ENCODE measurements at regions not wholly inside any gene's neighbourhood (a gene's known extent, or its start where the extent isn't known, plus 50 kb on each side); places are given as distances from the start of the nearest gene placed in this dataset.

- TF ChIP-seq FOXM1 (IDR thresholded peaks at IDR 0.05; ENCODE audit: borderline replicate concordance, low read depth) (no peak), YY1 (IDR thresholded peaks at IDR 0.05; ENCODE audit: low read depth) (no peak), USF1 (IDR thresholded peaks at IDR 0.05) (no peak), CREB1 (IDR thresholded peaks at IDR 0.05; ENCODE audit: low read depth) (no peak), TAF1 (IDR thresholded peaks at IDR 0.05; ENCODE audit: low read depth) (no peak), RAD21 (IDR thresholded peaks at IDR 0.05; ENCODE audit: low read depth) (no peak), ZBTB7A (IDR thresholded peaks at IDR 0.05; ENCODE audit: low read depth) (no peak), NFIC (IDR thresholded peaks at IDR 0.05) (no peak), MAX (IDR thresholded peaks at IDR 0.05) (no peak), CEBPB (IDR thresholded peaks at IDR 0.05) (no peak)
These were observed 738.6 kb downstream of the PCDH7 start for GRCh38 chr4:31458813-31459212.

GRCh38 chr4:31461421-31461820 lies 741.3 kb downstream of the PCDH7 start:
- no peak for TF ChIP-seq YY1 (IDR thresholded peaks at IDR 0.05; ENCODE audit: low read depth)
- TF ChIP-seq TEAD4 (IDR thresholded peaks at IDR 0.05), result no peak
- TF ChIP-seq RAD21 (IDR thresholded peaks at IDR 0.05; ENCODE audit: low read depth), result no peak
- no peak for TF ChIP-seq FOXM1 (IDR thresholded peaks at IDR 0.05; ENCODE audit: borderline replicate concordance, low read depth)
- no peak for TF ChIP-seq REST (IDR thresholded peaks at IDR 0.05; ENCODE audit: low read depth)
- no peak for TF ChIP-seq MAX (IDR thresholded peaks at IDR 0.05)
- no peak for TF ChIP-seq NFIC (IDR thresholded peaks at IDR 0.05)
- TF ChIP-seq TCF12 (IDR thresholded peaks at IDR 0.05; ENCODE audit: low read depth), result no peak
- no peak for TF ChIP-seq USF1 (IDR thresholded peaks at IDR 0.05)
- no peak for TF ChIP-seq CREB1 (IDR thresholded peaks at IDR 0.05; ENCODE audit: low read depth)
- no peak for TF ChIP-seq EP300 (IDR thresholded peaks at IDR 0.05; ENCODE audit: borderline replicate concordance)
- no peak for TF ChIP-seq TAF1 (IDR thresholded peaks at IDR 0.05; ENCODE audit: low read depth)
- TF ChIP-seq ZBTB7A (IDR thresholded peaks at IDR 0.05; ENCODE audit: low read depth), result no peak
- TF ChIP-seq EGR1 (IDR thresholded peaks at IDR 0.05), result no peak
- TF ChIP-seq CEBPB (IDR thresholded peaks at IDR 0.05), result no peak

- TF ChIP-seq NFIC (IDR thresholded peaks at IDR 0.05) (no peak), FOXM1 (IDR thresholded peaks at IDR 0.05; ENCODE audit: borderline replicate concordance, low read depth) (no peak), RAD21 (IDR thresholded peaks at IDR 0.05; ENCODE audit: low read depth) (no peak), CEBPB (IDR thresholded peaks at IDR 0.05) (no peak), USF1 (IDR thresholded peaks at IDR 0.05) (no peak), MAX (IDR thresholded peaks at IDR 0.05) (no peak), REST (IDR thresholded peaks at IDR 0.05; ENCODE audit: low read depth) (no peak), YY1 (IDR thresholded peaks at IDR 0.05; ENCODE audit: low read depth) (no peak), CREB1 (IDR thresholded peaks at IDR 0.05; ENCODE audit: low read depth) (no peak), TEAD4 (IDR thresholded peaks at IDR 0.05) (no peak), ZBTB7A (IDR thresholded peaks at IDR 0.05; ENCODE audit: low read depth) (no peak), TAF1 (IDR thresholded peaks at IDR 0.05; ENCODE audit: low read depth) (no peak), EGR1 (IDR thresholded peaks at IDR 0.05) (no peak), TCF12 (IDR thresholded peaks at IDR 0.05; ENCODE audit: low read depth) (no peak)
These were observed 747.6 kb downstream of the PCDH7 start for GRCh38 chr4:31467781-31468180.

- no peak for TF ChIP-seq RAD21 (IDR thresholded peaks at IDR 0.05; ENCODE audit: low read depth)
- no peak for TF ChIP-seq CREB1 (IDR thresholded peaks at IDR 0.05; ENCODE audit: low read depth)
- no peak for TF ChIP-seq YY1 (IDR thresholded peaks at IDR 0.05; ENCODE audit: low read depth)
- TF ChIP-seq TCF12 (IDR thresholded peaks at IDR 0.05; ENCODE audit: low read depth), result no peak
- TF ChIP-seq ZBTB7A (IDR thresholded peaks at IDR 0.05; ENCODE audit: low read depth), result no peak
- TF ChIP-seq CEBPB (IDR thresholded peaks at IDR 0.05), result no peak
- no peak for TF ChIP-seq TAF1 (IDR thresholded peaks at IDR 0.05; ENCODE audit: low read depth)
- TF ChIP-seq NFIC (IDR thresholded peaks at IDR 0.05), result no peak
- no peak for TF ChIP-seq USF1 (IDR thresholded peaks at IDR 0.05)
- no peak for TF ChIP-seq REST (IDR thresholded peaks at IDR 0.05; ENCODE audit: low read depth)
These were observed 754.1 kb downstream of the PCDH7 start for GRCh38 chr4:31474221-31474620.
